Activated CD8-positive, alpha-beta T cell treated with anti-CD3 and anti-CD28 coated beads for 36 hours (primary cell): ENCODE measurements at regions not wholly inside any gene's neighbourhood (a gene's known extent, or its start where the extent isn't known, plus 50 kb on each side); places are given as distances from the start of the nearest gene placed in this dataset.

Experiments
- ATAC-seq: fragments of 200-7000 bp; cut with Tn5 transposase; one replicate; pipeline ENCODE4 v1.10.0; 2021; ENCODE audit warnings: mild to moderate bottlenecking, moderate library complexity
- CTCF ChIA-PET: fragments of 350-600 bp; sonication (Branson Sonifier 250); formaldehyde crosslinking; loops from one replicate; lab custom pipeline; 2021; ENCODE audit warnings: antibody characterized with exemption; lab: Charles Lee
- POLR2A ChIA-PET: fragments of 350-600 bp; sonication (Branson Sonifier 250); formaldehyde crosslinking; loops from one replicate; lab custom pipeline; 2021; ENCODE audit warnings: antibody characterized with exemption; lab: Charles Lee
- DNase-seq: peaks from one replicate; pipeline ENCODE4 v3.0.0-alpha.2; 2020
- H3K27ac Mint-ChIP-seq: one replicate; pipeline ENCODE4 v1.8.0; 2021; ENCODE audit warnings: mild to moderate bottlenecking, mixed read lengths
- H3K27me3 Mint-ChIP-seq: one replicate; pipeline ENCODE4 v1.8.0; 2021; ENCODE audit warnings: mixed read lengths
- H3K36me3 Mint-ChIP-seq: one replicate; pipeline ENCODE4 v1.8.0; 2021; ENCODE audit warnings: low read depth, mixed read lengths
- H3K4me1 Mint-ChIP-seq: one replicate; pipeline ENCODE4 v1.8.0; 2021; ENCODE audit warnings: low read depth, mixed read lengths
- H3K4me3 Mint-ChIP-seq: one replicate; pipeline ENCODE4 v1.8.0; 2021; ENCODE audit warnings: mild to moderate bottlenecking, moderate library complexity, mixed read lengths
- H3K9me3 Mint-ChIP-seq: one replicate; pipeline ENCODE4 v1.8.0; 2021; ENCODE audit warnings: mixed read lengths
- intact Hi-C: fragments of 100-400 bp; cut with micrococcal nuclease; formaldehyde crosslinking; loops from one replicate; pipeline ENCODE4 v1.10.0; 2022
- TF ChIP-seq, protein P1 (sequence below): fragments of 200-600 bp; IDR thresholded peaks from one replicate; pipeline ENCODE4 v1.8.0; 2022; ENCODE audit warnings: antibody characterized with exemption, mild to moderate bottlenecking

GRCh38 chr11:8335683-8336082 is 72.0 kb upstream of the LMO1 start:
- Mint-ChIP-seq H3K9me3 (no peaks in the 10 kb centered on the region), H3K36me3 (no peaks in the 10 kb centered on the region), H3K4me3 (no peak overlapping the region), H3K27me3 (peaks cover 4% of the 10 kb centered on the region), H3K4me1 (no peaks in the 10 kb centered on the region), H3K27ac (no peak overlapping the region)
- ChIA-PET POLR2A (no interaction called here), CTCF (no interaction called here)
- ATAC-seq: no peak
- intact Hi-C loops: no loop called here
- TF ChIP-seq, protein P1, sequence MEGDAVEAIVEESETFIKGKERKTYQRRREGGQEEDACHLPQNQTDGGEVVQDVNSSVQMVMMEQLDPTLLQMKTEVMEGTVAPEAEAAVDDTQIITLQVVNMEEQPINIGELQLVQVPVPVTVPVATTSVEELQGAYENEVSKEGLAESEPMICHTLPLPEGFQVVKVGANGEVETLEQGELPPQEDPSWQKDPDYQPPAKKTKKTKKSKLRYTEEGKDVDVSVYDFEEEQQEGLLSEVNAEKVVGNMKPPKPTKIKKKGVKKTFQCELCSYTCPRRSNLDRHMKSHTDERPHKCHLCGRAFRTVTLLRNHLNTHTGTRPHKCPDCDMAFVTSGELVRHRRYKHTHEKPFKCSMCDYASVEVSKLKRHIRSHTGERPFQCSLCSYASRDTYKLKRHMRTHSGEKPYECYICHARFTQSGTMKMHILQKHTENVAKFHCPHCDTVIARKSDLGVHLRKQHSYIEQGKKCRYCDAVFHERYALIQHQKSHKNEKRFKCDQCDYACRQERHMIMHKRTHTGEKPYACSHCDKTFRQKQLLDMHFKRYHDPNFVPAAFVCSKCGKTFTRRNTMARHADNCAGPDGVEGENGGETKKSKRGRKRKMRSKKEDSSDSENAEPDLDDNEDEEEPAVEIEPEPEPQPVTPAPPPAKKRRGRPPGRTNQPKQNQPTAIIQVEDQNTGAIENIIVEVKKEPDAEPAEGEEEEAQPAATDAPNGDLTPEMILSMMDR: no peak
- DNase-seq: no peak

- Mint-ChIP-seq H3K27ac (no peak overlapping the region), H3K4me3 (no peak overlapping the region), H3K27me3 (peaks cover 3% of the 10 kb centered on the region), H3K36me3 (no peaks in the 10 kb centered on the region), H3K4me1 (no peaks in the 10 kb centered on the region), H3K9me3 (no peaks in the 10 kb centered on the region)
- POLR2A ChIA-PET: no interaction called here
- DNase-seq (no peak), ATAC-seq (no peak)
- intact Hi-C loops: no loop called here
- TF ChIP-seq, protein P1: no peak
- CTCF ChIA-PET: no interaction called here
These were observed 71.5 kb upstream of the LMO1 start for GRCh38 chr11:8335186-8335585.

DNA sequence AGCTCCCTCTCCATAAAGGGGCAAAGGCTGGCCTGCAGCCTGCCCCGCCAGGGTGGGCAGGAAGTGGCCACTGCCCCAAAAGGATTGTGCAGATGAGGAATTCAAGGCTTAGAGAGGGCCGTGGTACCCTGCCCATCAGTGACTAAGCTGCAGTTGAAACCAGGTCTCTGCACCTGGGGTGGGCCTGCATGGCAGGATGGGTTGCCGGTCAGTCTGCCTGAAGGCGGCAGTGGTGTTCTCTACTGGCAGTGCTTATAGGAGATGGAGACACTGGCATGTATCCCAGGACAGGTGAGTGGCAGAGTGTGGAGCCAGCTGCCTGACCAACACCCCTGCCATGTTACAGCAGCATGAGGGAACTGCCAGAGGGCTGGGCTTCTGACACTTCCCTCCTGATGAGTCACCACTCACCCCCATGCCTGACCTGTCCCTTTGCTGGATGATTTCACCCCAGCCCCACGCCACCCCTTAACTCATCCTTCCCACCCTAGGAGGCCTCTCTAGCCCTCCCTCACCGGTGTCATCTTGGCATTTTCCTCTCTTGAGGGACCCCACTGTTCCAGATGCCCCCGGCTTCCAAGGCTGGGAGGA is 70.2 kb upstream of the LMO1 start:
- Mint-ChIP-seq H3K4me3 (no peak overlapping the region), H3K36me3 (no peaks in the 10 kb centered on the region), H3K9me3 (no peaks in the 10 kb centered on the region), H3K4me1 (peaks cover 2% of the 10 kb centered on the region), H3K27ac (no peak overlapping the region), H3K27me3 (peaks cover 5% of the 10 kb centered on the region)
- ChIA-PET POLR2A (no interaction called here), CTCF (no interaction called here)
- ATAC-seq (no peak), DNase-seq (no peak)
- TF ChIP-seq, protein P1: no peak
- intact Hi-C loops: no loop called here

- POLR2A ChIA-PET: no interaction called here
- CTCF ChIA-PET: no interaction called here
- intact Hi-C loops: no loop called here
- Mint-ChIP-seq H3K4me1 (peaks cover 4% of the 10 kb centered on the region), H3K9me3 (no peaks in the 10 kb centered on the region), H3K36me3 (no peaks in the 10 kb centered on the region), H3K4me3 (no peak overlapping the region), H3K27ac (no peak overlapping the region), H3K27me3 (peaks cover 5% of the 10 kb centered on the region)
- ATAC-seq (no peak), DNase-seq (no peak)
- TF ChIP-seq, protein P1: no peak
These were observed 69.7 kb upstream of the LMO1 start for GRCh38 chr11:8333376-8333775.

- POLR2A ChIA-PET: no interaction called here
- CTCF ChIA-PET: no interaction called here
- H3K4me1 Mint-ChIP-seq: peaks cover 4% of the 10 kb centered on the region
- H3K9me3 Mint-ChIP-seq: no peaks in the 10 kb centered on the region
- H3K4me3 Mint-ChIP-seq: no peak overlapping the region
- intact Hi-C loops: no loop called here
- ATAC-seq (no peak), DNase-seq (no peak)
- H3K36me3 Mint-ChIP-seq: no peaks in the 10 kb centered on the region
- no peak overlapping the region for H3K27ac Mint-ChIP-seq
- TF ChIP-seq, protein P1: no peak
- H3K27me3 Mint-ChIP-seq: peaks cover 5% of the 10 kb centered on the region
These were observed 69.2 kb upstream of the LMO1 start for GRCh38 chr11:8332891-8333290.
